SK-N-MC (cell line): ENCODE measurements at regions not wholly inside any gene's neighbourhood (a gene's known extent, or its start where the extent isn't known, plus 50 kb on each side); places are given as distances from the start of the nearest gene placed in this dataset.

Source experiments
- EZH2 ChIP-seq: fragments of 200-600 bp; sonication (generic); IDR thresholded peaks from one replicate; pipeline ENCODE4 v1.6.1; 2017; ENCODE audit warnings: antibody characterized with exemption
- POLR2AphosphoS5 ChIP-seq: IDR thresholded peaks from 2 replicates; pipeline ENCODE4 v1.6.1; 2012; ENCODE audit warnings: mild to moderate bottlenecking, low read depth, low read length, borderline replicate concordance

DNA sequence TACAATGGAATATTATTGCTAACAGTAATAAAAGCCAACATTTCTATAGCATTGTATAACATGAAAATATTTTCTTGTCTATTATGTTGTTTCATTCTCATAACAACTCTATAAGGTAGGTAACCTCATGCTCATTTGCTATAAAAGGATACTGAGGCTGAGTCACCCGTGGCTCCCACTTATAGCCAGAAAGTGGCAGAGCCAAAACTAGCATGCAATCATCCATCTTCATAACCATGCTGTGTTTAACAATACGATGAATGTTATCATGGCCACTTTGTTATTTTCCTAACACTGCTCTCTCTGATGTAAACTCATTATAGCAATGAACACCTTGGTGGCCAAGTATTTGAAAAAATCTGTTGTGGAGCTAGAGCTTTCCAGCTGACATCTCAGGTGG, 80.8 kb upstream of the JUN start:
- no peak for TF ChIP-seq EZH2
- no peak for TF ChIP-seq POLR2AphosphoS5
